ENCODE measurements at regions not wholly inside any gene's neighbourhood (a gene's known extent, or its start where the extent isn't known, plus 50 kb on each side); places are given as distances from the start of the nearest gene placed in this dataset.

- DNase-seq (ENCODE audit: low read depth): no peak
Observed at GRCh38 chr2:155169317-155169716, 470.8 kb downstream of the KCNJ3 start.

GRCh38 chr2:155162494-155162893 lies 464.0 kb downstream of the KCNJ3 start:
- no peak for DNase-seq (ENCODE audit: low read depth)

GRCh38 chr2:155161314-155161713 lies 462.8 kb downstream of the KCNJ3 start:
- DNase-seq (ENCODE audit: low read depth): no peak

GRCh38 chr2:155157711-155158110 lies 459.2 kb downstream of the KCNJ3 start:
- DNase-seq (ENCODE audit: low read depth): no peak

GRCh38 chr2:155157065-155157464 lies 458.6 kb downstream of the KCNJ3 start:
- DNase-seq (ENCODE audit: low read depth): no peak

- DNase-seq (ENCODE audit: low read depth): no peak
Observed at GRCh38 chr2:155151945-155152344, 453.4 kb downstream of the KCNJ3 start.

- no peak for DNase-seq (ENCODE audit: low read depth)
Observed at GRCh38 chr2:155151472-155151871, 453.0 kb downstream of the KCNJ3 start.

- no peak for DNase-seq (ENCODE audit: low read depth)
Observed at GRCh38 chr2:155145758-155146229, 447.3 kb downstream of the KCNJ3 start.

GRCh38 chr2:155141418-155141817 lies 442.9 kb downstream of the KCNJ3 start:
- no peak for DNase-seq (ENCODE audit: low read depth)

- no peak for DNase-seq (ENCODE audit: low read depth)
Observed at GRCh38 chr2:155125585-155126230, 427.2 kb downstream of the KCNJ3 start.

GRCh38 chr2:155115846-155116245 lies 417.4 kb downstream of the KCNJ3 start:
- no peak for DNase-seq (ENCODE audit: low read depth)

- DNase-seq (ENCODE audit: low read depth): no peak
Observed at GRCh38 chr2:155111070-155111469, 412.6 kb downstream of the KCNJ3 start.

- DNase-seq (ENCODE audit: low read depth): no peak
Observed at GRCh38 chr2:155109527-155109926, 411.0 kb downstream of the KCNJ3 start.

GRCh38 chr2:155100261-155100660 lies 401.8 kb downstream of the KCNJ3 start:
- no peak for DNase-seq (ENCODE audit: low read depth)

- DNase-seq (ENCODE audit: low read depth): no peak
Observed at GRCh38 chr2:155099784-155100183, 401.3 kb downstream of the KCNJ3 start.

GRCh38 chr2:155095613-155096012 lies 397.1 kb downstream of the KCNJ3 start:
- no peak for DNase-seq (ENCODE audit: low read depth)

- DNase-seq (ENCODE audit: low read depth): no peak
Observed at GRCh38 chr2:155080373-155080772, 381.9 kb downstream of the KCNJ3 start.

- DNase-seq (ENCODE audit: low read depth): no peak
Observed at GRCh38 chr2:155070489-155070888, 372.0 kb downstream of the KCNJ3 start.

GRCh38 chr2:155062922-155063258 lies 364.4 kb downstream of the KCNJ3 start:
- no peak for DNase-seq (ENCODE audit: low read depth)

- no peak for DNase-seq (ENCODE audit: low read depth)
Observed at GRCh38 chr2:155062250-155062921, 363.9 kb downstream of the KCNJ3 start.

GRCh38 chr2:155060896-155061295 lies 362.4 kb downstream of the KCNJ3 start:
- DNase-seq (ENCODE audit: low read depth): no peak

GRCh38 chr2:155054712-155055111 lies 356.2 kb downstream of the KCNJ3 start:
- no peak for DNase-seq (ENCODE audit: low read depth)

GRCh38 chr2:155043097-155043496 lies 344.6 kb downstream of the KCNJ3 start:
- no peak for DNase-seq (ENCODE audit: low read depth)

GRCh38 chr2:155035308-155035707 lies 336.8 kb downstream of the KCNJ3 start:
- DNase-seq (ENCODE audit: low read depth): no peak

All from forelimb muscle (tissue), 1 donor.